Stimulated activated CD4-positive, alpha-beta T cell treated with anti-CD3 and anti-CD28 coated beads, Interleukin-4, amount 100 ng/mL, for 48 hours (primary cell): ENCODE measurements at regions not wholly inside any gene's neighbourhood (a gene's known extent, or its start where the extent isn't known, plus 50 kb on each side); places are given as distances from the start of the nearest gene placed in this dataset.
"Not testable (repeated sequence)": the region's sequence is repeated elsewhere in the genome, so short reads cannot be mapped to it uniquely, and the experiment has no call there.

ENCODE experiments used
- DNase-seq, 2 donors: peaks; one replicate each; pipeline ENCODE4 v3.0.0-alpha.2; 2020; ENCODE audit warnings: low read depth in 2 of 2

DNA sequence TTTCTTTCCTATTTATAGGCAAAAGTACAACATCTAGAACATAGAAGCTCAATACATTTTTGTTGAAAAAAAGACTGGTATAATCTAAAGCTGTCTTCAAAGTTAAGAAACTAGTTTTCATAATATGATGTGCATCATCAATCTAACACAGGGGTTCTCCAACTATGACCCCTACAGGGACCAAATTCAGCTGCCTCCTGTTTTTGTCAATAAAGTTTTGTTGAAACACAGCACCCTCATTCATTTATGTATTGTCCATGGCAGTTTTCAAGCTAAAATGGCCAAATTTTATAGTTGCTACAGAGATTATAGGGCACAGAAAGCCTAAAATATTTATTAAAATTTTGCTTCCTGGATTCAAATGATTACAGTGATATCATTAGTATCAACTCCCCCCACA is 452.9 kb downstream of the CCER1 start:
- DNase-seq: no peak

DNA sequence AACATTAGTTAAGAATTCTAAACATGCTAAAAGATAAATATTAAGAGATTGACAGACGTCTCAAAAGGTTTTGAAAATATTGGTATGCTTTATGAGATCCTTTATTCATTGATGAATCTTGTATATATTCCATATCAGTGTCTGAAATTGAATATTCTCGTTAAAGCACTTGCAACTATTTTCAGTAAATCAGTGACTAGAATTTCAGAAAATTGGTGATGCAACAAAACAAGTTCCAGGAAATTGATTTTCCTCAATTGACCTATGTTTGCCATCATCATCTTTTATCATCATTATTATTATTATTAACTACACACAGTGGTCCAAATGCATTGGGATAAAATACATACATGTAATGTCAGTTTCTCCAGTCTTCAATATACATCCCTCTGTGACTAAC is 453.6 kb downstream of the CCER1 start:
- DNase-seq: no peak

DNA sequence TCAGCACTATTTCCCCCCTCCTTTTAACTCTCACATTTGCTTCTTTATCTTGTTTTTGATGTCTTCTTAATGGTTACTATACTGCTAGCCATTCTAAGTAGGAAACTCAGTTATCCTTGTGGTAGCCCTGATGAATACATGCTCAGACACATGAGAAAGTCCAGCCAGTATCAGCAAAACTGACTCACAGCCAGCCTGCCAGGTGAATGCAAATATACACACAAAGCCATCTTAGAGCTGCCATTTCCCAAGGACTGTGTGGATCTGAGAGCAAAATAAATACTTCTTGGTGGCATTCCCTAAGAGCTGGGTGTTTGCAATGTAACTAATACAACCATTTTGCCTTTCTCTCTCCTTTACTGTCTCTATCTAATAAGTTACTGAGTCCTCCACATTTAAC is 455.2 kb downstream of the CCER1 start:
- no peak for DNase-seq

DNA sequence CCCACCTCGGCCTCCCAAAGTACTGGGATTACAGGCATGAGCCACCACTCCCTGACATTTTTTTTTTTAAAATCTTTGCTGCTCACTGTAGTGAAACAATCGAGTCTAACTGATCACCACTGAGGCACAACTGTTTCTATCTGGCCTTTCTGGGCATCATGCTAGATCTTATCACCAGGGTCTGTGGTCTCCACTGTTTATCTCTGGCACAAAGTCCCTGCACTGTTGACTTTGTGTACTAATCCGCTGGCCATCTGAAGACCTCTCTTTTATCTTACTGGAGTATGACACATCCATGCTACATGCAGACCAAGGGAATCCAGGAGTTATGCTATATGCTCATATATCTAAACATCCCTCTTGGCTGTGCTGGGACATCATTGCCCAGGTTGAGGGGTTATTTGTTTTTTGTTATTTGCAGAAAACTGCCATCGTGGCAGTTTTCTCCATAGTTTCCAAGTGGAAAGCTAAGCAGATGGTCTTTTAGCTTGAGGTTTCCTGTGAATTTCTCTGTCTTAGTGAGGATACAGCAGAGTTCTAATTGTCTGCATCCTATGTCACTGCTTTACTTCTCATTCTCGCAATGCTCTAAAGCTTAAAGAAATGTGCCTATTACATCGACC is 456.9 kb downstream of the CCER1 start:
- no peak for DNase-seq

DNA sequence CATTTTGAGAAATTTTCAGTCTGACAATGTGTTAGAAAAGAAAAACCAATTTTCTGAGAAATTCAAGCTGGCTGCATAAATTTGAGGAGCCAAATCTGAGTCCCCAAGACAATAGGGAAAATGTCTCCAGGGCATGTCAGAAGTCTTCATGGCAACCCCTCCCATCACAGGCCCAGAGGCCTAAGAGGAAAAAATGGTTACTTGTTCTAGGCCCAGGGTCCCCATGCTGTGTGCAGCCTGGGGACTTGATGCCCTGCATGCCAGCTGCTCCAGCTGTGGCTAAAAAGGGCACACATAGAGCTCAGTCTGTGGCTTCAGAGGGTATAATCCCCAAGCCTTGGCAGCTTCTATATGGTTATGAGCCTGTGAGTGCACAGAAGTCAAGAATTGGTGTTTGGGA is 464.6 kb downstream of the CCER1 start:
- no peak for DNase-seq

DNA sequence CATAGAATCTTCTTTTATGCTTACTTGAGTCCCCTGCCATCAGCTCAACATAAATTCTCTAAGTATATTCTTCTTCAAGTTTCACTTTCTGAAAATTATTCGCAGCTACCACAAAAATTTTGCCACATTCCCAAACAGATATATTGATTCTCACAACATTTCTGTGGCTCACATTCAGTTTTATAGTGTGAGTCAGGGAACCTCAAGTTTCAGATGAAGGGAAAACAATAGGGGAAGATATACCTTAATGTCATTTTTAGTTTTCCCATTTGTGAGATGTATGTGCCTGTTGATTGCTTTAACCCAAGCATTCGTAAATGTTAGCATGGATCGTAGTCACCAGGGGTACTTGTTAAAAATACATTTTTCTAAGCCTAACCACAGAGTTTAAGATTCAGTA is 465.8 kb downstream of the CCER1 start:
- no peak for DNase-seq

DNA sequence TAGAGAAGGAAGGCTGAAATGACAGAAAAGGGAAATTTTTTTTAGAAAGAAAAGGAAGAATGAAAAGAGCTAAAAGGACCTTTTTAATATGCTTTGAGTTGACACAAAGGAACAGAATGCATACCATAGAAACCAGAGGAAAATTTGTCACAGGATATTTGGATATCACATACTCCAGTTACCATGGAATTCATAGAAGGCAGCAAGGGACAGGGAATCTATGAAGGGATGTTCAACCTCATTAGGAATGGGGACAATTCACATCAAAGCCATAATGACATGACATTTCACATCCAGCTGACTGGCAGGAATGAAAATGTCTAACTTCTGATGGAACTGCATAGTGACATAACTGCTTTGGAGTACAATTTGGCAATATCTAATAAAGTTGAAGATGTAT is 469.4 kb downstream of the CCER1 start:
- DNase-seq: no peak

DNA sequence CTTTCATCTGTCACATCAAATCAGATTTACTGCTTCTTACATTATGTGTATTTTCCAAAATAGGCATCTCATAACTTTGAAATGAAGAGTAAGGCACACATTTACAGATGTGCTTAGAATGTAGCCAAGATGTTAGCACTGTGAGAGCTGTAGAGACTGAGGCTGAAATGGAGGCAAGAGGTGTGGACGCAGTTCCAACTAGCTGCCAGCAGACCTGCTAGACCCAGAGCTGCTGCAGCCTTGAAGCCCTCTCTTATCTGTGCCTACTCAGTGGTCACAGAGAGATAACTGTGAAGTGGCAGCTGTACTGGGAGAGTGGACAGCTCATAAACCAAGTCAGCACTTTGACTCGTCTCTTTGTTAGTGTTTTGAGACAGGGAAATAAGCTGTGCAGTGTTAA is 470.9 kb downstream of the CCER1 start:
- no peak for DNase-seq

DNA sequence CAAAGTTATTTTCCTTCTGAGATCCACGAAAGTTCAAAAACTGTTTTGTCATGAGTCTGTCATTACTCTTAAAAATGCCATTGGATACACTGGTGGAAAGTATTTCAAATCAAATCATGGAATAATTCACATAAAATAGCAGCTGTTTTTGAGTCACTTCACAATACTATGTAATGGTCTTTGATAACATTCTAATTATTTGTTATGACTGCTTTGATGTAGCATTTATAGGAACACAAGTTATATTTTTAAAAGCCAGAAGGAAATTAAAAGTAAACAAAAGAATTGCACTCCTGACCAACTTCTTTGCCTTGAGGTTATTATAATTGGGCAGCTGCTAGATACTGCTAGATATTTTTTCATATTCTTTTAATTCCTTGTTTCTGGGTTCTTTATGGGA is 473.2 kb downstream of the CCER1 start:
- DNase-seq: no peak

DNA sequence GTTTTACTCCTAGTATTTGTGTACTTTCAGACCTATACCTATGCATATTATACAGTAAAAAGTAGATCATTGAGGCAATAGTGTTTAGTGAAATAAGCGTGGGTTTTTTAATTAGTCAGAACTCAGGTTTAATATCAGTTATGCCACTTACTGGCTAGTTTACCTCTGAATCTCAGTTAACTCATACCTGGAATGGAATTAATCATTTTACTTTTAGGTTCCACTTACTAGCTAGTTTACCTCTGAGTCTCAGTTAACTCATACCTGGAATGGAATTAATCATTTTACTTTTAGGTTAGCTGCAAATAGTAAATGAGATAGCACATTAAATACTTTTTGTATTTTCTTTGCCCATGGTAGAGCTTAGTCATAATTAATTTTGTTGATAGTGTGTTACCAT is 475.7 kb downstream of the CCER1 start:
- DNase-seq: no peak

DNA sequence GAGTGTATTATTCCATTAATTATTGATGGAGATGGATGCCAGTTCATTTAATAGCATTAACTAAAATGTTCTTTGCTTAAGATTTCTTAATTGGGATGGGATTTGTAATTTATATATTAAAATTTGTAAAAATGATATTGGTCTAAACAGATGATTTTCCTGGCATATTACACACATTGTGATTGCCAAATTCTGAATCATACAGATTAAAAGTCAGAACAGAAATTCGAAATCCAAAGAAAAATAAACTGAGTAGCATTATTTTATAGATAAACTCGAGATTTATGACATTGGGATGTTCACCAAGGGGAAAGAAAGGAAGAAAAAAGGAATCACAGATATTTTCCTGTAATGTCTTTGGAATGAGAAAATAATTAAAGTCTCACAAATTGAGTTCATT is 481.1 kb downstream of the CCER1 start:
- no peak for DNase-seq

DNA sequence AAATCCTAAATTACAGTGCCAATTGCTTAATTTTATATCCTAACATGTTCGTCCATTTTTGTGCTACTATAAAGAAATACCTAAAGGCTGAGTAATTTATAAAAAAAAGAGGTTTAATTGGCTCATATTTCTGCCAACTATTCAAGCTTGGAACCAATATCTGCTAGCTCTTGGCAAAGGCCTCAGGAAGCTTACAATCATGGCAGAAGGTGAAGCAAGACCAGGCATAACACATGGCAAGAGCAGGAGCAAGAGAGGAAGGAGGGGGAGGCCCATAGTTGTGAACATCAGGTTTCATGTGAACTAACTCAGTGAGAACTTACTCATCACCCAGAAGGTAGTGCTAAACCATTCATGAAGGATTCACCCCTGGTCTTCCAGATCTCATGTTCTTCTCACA is 494.3 kb downstream of the CCER1 start:
- DNase-seq: no peak

DNA sequence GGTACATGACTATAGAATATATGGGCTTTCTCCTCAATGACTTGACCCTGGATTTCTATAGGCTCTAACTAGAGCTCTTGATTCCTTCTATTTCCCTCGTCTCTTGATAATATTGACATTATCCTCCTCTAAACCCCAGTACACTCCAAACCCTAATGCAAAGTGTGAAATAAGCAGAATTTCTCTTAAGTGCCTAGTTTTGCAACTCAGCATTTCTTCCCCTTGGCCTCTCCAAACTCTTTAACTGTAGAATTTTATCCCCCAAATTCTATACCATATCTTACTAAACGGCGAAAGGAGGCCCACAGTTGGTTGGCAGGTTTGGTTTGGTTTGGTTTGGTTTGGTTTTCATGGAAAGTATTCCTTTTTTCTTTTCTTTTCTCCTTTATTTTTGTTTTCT is 498.7 kb downstream of the CCER1 start:
- no peak for DNase-seq

DNA sequence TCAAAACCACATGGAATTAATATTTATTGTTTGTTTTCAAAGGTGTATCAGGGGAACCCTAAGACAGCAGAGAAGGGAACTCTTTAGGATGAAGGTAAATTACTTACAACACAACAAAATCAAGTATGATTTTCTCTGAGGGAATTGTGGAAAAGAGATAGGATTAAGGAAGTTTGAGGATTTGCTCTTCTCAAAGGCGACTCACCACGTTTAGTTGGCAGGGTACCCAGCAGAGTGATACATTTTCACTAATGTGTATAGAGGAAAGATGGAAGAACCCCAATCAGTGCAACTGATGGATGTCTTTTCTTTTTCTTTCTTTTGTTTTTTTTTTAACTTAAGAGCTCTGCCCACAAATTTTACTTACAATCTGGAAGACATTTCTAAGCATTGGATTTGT is 499.2 kb downstream of the CCER1 start:
- no peak for DNase-seq

DNA sequence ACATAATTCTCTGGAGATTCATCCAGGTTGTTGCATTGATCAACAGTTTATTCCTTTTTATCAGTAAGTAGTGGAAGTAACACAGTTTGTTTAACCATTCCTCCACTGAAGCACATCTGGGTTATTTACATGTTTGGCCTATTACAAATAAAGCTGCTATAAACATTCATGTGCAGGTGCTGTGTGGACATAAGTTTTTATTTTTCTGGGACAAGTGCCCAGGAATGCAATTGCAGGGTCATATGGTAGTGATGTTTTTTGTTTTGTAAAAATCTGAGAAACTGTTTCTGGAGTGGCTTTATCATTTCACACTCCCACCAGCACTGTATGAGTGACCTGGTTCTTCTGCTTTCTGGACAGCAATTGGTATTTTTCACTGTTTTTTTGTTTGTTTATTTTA is 505.4 kb downstream of the CCER1 start:
- DNase-seq: no peak

DNA sequence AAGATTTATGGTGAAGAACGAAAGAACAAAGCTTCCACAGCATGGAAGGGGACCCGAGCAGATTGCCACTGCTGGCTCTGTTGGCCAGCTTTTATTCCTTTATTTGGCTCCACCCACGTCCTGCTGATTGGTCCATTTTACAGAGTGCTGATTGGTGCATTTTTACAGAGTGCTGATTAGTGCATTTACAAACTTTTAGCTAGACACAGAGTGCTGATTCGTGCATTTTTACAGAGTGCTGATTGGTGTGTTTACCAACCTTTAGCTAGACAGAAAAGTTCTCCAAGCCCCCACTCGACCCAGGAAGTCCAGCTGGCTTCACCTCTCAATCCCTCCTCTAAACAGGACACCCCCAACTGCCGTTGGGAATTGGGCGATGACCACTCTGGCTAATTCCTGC is 511.5 kb downstream of the CCER1 start:
- not testable (repeated sequence) for DNase-seq

DNA sequence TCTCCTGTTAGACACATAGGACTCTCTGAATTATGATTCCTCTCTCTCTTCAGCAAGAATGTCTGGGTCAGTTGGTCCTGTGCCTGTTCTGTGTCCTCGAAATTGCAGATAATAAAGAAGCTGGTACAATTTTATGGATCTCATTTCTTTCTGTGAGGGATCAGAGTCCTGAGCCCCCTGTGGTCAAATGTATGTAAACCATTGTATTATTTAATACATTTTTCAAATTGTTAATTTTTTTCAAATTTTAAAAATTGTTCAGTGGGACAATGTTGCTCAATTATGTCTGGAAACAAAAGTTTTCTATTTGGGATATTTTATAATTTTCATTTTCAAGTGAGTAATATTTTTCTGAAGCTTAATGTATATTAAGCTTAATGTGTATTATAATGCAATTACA is 513.5 kb downstream of the CCER1 start:
- no peak for DNase-seq

DNA sequence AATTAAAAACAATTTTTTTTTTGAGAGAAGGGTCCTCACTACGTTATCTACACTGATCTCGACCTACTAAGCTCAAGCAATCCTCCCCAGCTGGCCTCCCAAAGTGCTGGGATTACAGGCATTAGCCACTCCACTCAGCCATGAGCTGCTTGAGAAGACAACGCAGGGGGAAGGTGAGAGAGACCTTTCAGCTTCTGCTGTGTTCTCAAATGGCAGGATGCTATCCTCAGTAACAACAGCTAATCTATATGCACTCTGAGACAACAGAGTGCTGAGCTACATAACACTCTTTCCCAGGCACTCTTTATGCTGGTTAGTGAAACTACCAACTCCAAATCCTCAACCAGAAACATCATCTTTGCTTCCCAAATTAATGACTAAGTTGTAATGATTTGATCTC is 526.1 kb downstream of the CCER1 start:
- DNase-seq: no peak

DNA sequence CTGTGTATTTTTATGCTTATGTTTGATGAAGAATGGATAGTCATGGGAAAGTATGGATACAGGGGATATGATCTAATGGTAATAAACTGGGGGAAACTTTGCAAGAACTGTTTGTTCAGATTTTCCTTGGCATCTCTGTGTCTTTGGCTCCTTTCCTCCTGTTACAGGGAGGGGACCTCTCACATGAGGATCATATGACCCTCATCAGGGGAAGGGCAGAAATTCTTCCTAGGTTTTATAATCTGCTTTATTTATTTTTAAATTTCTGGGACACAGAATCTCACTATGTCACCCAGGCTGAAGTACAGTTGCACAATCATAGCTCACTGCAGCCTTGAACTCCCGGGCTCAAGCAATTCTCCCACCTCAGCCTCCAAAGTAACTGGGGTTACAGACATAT is 526.5 kb downstream of the CCER1 start:
- DNase-seq: no peak

DNA sequence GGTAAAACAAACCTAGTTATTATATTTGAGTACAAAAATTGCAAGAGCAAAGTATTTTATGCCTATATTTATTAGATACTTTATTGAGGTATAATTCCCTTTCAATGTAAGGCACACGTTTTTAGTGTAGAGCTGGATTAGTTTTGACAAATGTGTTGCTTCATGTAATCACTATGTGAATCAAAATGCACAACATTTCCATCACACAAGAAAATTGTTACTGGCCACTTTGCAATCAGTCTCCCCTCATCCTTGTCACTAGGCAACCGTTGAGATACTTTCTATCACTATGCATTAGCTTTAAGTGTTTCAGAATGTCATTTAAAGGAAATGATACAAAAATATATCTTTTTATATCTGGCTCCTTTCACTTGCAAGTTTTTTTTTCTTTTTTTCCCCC is 531.0 kb downstream of the CCER1 start:
- DNase-seq: no peak

DNA sequence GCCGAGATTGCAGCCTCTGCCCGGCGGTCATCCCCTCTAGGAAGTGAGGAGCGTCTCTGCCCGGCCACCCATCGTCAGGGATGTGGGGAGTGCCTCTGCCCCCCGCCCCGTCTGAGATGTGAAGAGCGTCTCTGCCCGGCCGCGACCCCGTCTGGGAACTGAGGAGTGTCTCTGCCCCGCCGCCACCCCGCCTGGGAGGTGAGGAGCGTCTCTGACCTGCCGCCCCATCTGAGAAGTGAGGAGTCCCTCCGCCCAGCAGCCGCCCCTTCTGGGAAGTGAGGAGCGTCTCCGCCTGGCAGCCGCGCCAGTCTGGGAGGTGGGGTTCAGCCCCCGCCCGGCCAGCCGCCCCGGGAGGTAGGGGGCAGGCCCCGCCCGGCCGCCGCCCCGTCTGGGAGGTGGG is 544.0 kb downstream of the CCER1 start:
- no peak for DNase-seq

DNA sequence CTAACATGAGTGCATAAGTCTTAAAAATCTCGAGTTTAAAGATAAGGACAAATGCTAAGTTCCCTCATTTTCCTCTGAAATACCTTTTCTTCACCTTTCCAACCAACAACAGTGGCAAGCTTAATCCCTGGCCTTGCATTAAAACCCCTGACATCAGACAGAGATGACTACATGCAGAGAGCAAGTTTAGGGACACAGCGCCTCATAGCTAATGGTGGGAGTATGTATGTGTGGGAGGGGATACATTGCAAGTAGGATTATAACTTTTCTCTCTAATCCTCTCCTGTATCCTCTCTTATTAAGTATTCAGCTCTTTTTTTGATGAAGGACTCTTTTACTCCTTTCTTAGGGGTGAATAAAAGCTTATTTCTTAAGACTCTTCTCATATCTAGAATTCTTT is 547.1 kb downstream of the CCER1 start:
- DNase-seq: no peak

DNA sequence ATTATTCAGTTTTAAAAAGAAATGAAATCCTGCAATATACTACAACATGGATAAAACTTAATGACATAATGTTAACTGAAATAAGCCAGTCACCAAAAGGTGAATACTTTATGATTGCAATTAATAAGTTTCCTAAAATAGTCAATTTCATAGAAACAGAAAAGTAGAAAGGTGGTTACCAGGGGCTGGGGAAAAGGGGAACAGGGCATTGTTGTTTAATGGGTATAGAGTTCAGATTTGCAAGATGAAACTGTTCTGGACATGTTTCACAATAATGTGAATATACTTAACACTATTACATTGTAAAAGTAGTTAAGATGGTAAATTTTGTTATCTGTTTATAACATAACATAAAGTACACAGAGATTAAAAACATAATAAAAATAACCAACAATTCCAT is 550.9 kb downstream of the CCER1 start:
- DNase-seq: no peak

DNA sequence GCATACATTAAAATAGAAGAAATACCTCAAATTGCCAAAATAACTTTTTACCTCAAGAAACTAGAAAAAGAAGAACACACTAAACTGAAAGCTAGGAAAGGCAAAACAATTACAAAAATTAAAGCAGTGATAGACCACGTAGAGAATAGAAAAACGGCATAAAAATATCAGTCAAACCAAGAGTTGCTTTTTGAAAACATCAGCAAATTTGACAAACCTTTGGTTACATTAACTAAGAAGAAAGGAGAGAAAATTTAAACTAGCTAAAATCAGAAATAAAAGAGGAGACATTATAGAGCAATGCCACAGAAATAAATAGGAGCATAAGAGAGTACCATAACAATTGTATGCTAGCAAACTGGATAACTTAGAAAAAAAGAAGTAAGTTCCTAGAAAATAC is 553.8 kb downstream of the CCER1 start:
- DNase-seq: no peak

DNA sequence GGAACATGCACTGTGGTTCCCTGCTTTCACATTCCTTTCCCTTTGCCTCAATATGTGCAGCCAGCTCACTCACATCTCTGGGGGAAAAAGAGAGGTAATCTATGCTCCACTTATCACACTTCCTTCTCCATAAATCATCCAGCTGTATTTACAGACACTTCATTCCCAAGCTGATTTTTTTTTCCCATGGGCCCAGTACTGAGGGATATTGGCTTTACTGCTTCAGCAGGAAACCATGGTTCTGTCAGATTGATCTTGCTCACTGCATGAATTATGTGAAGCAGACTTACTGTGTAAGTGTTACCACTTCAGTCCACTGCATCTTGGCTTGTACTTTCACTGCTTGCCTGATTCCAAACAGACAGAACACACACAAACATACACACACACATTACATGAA is 555.6 kb downstream of the CCER1 start:
- no peak for DNase-seq
